Upper lobe of left lung (tissue), 4 donors: ENCODE measurements at regions not wholly inside any gene's neighbourhood (a gene's known extent, or its start where the extent isn't known, plus 50 kb on each side); places are given as distances from the start of the nearest gene placed in this dataset.

Source experiments
- POLR2A ChIP-seq, 4 donors: fragments of 450-650 bp; IDR thresholded peaks; one replicate each; pipeline ENCODE4 v1.5.1; 2016 to 2017; ENCODE audit warnings: antibody characterized with exemption in 4 of 4, mild to moderate bottlenecking in 2 of 4
- POLR2AphosphoS5 ChIP-seq, 2 donors: sonication (generic); formaldehyde crosslinking; IDR thresholded peaks; one replicate each; pipeline ENCODE4 v1.5.1; 2017; ENCODE audit warnings: antibody characterized with exemption in 2 of 2
- TF ChIP-seq, protein P1 (sequence below), 6 experiments: fragments of 450-650 bp in 4 of 6; fragments of 200-600 bp in 2 of 6; sonication (generic) in 2 of 6; IDR thresholded peaks; one replicate each; pipeline ENCODE4 v1.5.1; 2016 to 2019; ENCODE audit warnings: antibody characterized with exemption in 6 of 6

DNA sequence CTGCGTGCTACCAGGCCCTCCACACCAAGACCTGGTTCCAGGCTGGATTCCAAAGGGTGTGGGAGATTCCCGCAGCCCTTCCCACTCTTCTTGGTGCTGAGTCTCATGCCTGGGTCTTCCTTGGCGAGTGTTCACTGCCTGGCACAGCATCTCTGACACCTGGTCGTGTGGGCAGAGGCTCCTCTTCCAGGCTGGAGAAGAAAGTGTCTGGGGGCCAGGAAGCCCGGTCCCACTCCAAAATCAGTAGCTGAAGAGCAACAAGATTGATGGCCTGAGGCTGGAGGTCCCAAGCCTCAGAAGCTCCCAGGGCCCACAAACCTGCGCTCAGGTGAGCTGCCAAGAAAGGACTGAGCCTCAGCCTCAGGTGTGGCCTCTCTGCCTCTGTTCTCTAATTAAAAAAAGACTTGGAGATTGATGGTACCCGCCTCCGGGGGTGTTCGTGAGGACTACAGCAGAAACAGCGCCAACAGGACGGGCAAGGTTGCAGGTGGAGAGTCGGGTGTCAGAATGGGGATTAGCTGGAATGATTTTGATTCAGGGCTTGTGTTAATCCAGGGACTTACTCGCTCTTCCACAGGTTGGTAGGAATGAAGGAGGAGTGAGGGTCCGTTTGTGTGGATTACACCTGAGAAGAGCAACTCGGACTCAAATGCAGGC is 217.5 kb downstream of the TEX29 start:
- TF ChIP-seq, protein P1, sequence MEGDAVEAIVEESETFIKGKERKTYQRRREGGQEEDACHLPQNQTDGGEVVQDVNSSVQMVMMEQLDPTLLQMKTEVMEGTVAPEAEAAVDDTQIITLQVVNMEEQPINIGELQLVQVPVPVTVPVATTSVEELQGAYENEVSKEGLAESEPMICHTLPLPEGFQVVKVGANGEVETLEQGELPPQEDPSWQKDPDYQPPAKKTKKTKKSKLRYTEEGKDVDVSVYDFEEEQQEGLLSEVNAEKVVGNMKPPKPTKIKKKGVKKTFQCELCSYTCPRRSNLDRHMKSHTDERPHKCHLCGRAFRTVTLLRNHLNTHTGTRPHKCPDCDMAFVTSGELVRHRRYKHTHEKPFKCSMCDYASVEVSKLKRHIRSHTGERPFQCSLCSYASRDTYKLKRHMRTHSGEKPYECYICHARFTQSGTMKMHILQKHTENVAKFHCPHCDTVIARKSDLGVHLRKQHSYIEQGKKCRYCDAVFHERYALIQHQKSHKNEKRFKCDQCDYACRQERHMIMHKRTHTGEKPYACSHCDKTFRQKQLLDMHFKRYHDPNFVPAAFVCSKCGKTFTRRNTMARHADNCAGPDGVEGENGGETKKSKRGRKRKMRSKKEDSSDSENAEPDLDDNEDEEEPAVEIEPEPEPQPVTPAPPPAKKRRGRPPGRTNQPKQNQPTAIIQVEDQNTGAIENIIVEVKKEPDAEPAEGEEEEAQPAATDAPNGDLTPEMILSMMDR (IDR thresholded peaks at IDR 0.05): no peak
- TF ChIP-seq POLR2A (IDR thresholded peaks at IDR 0.05) (no peak), POLR2AphosphoS5 (IDR thresholded peaks at IDR 0.05) (no peak)
